ENCODE measurements at regions not wholly inside any gene's neighbourhood (a gene's known extent, or its start where the extent isn't known, plus 50 kb on each side); places are given as distances from the start of the nearest gene placed in this dataset.

- no peak overlapping the region for H3K4me3 ChIP-seq (ENCODE audit: low read depth, low read length)
- no peak for TF ChIP-seq CTCF (IDR thresholded peaks at IDR 0.05; ENCODE audit: insufficient read depth, low read depth, low read length, missing control alignments)
- DNase-seq (ENCODE audit: low read depth), result no peak
Measured at GRCh38 chr19:16023146-16023915, 53.0 kb upstream of the TPM4 start.

GRCh38 chr19:16024266-16025107 is 51.8 kb upstream of the TPM4 start:
- TF ChIP-seq CTCF (IDR thresholded peaks at IDR 0.05; ENCODE audit: insufficient read depth, low read depth, low read length, missing control alignments), result no peak
- no peak for DNase-seq (ENCODE audit: low read depth)
- H3K4me3 ChIP-seq (ENCODE audit: low read depth, low read length), result no peak overlapping the region

GRCh38 chr19:16025108-16026101 is 50.9 kb upstream of the TPM4 start:
- peak; percentile 20 for TF ChIP-seq CTCF (IDR thresholded peaks at IDR 0.05; ENCODE audit: insufficient read depth, low read depth, low read length, missing control alignments)
- no peak overlapping the region for H3K4me3 ChIP-seq (ENCODE audit: low read depth, low read length)
- peak; percentile 35 for DNase-seq (ENCODE audit: low read depth)

GRCh38 chr19:16026131-16026530 is 50.2 kb upstream of the TPM4 start:
- no peak for TF ChIP-seq CTCF (IDR thresholded peaks at IDR 0.05; ENCODE audit: insufficient read depth, low read depth, low read length, missing control alignments)
- DNase-seq (ENCODE audit: low read depth), result no peak
- no peak overlapping the region for H3K4me3 ChIP-seq (ENCODE audit: low read depth, low read length)
